ENCODE measurements at regions not wholly inside any gene's neighbourhood (a gene's known extent, or its start where the extent isn't known, plus 50 kb on each side); places are given as distances from the start of the nearest gene placed in this dataset.

GRCh38 chr6:168197636-168198301 is 118.8 kb upstream of the FRMD1 start:
- H3K4me1 Mint-ChIP-seq, result peaks cover 18% of the 10 kb centered on the region; the same call in 1 of the 2 replicates
- H3K36me3 Mint-ChIP-seq, result no peaks in the 10 kb centered on the region
- H3K27ac Mint-ChIP-seq, result no peak overlapping the region
- no peak for DNase-seq (ENCODE audit: low spot score)
- POLR2A ChIA-PET, result no interaction called here
- H3K4me3 Mint-ChIP-seq, result no peak overlapping the region
- CTCF ChIA-PET, result interaction anchor here (0.8 to 1.5 kb wide), 2 partner anchors 18 to 158 kb away, joined by 3 to 4 read pairs; no protein-coding TSS in a partner anchor
- TF ChIP-seq ATF6 (CRISPR knock-in tag; IDR thresholded peaks at IDR 0.05) (no peak), JUN (CRISPR knock-in tag; IDR thresholded peaks at IDR 0.05) (no peak), AR (CRISPR knock-in tag; IDR thresholded peaks at IDR 0.05) (no peak), ZMAT4 (CRISPR knock-in tag; IDR thresholded peaks at IDR 0.05) (no peak), E2F5 (CRISPR knock-in tag; IDR thresholded peaks at IDR 0.05) (no peak), RORB (CRISPR knock-in tag; IDR thresholded peaks at IDR 0.05) (no peak), TCF7 (CRISPR knock-in tag; IDR thresholded peaks at IDR 0.05; ENCODE audit: low read depth) (no peak), ESRRA (CRISPR knock-in tag; IDR thresholded peaks at IDR 0.05; ENCODE audit: borderline replicate concordance) (no peak)
- no peaks in the 10 kb centered on the region for H3K27me3 Mint-ChIP-seq (ENCODE audit: low read depth)
- ATAC-seq, result no peak
- no peaks in the 10 kb centered on the region for H3K9me3 Mint-ChIP-seq

GRCh38 chr6:168196881-168197635 is 118.0 kb upstream of the FRMD1 start:
- H3K4me3 Mint-ChIP-seq, result no peak overlapping the region
- H3K9me3 Mint-ChIP-seq, result no peaks in the 10 kb centered on the region
- peaks cover 24% of the 10 kb centered on the region for H3K4me1 Mint-ChIP-seq
- POLR2A ChIA-PET, result no interaction called here
- no peak overlapping the region for H3K27ac Mint-ChIP-seq
- ATAC-seq (no peak), DNase-seq (ENCODE audit: low spot score) (no peak)
- CTCF ChIA-PET, result interaction anchor here (0.8 kb wide), 2 partner anchors 19 to 64 kb away, joined by 3 read pairs; no protein-coding TSS in a partner anchor
- no peaks in the 10 kb centered on the region for H3K36me3 Mint-ChIP-seq
- H3K27me3 Mint-ChIP-seq (ENCODE audit: low read depth), result no peaks in the 10 kb centered on the region
- TF ChIP-seq JAZF1 (CRISPR knock-in tag; IDR thresholded peaks at IDR 0.05), result no peak
- TF ChIP-seq ATF2 (CRISPR knock-in tag; IDR thresholded peaks at IDR 0.05; ENCODE audit: borderline replicate concordance, low read depth), result no peak
- TF ChIP-seq CTCF (IDR thresholded peaks at IDR 0.05), result no peak
- TF ChIP-seq ZBTB43 (CRISPR knock-in tag; IDR thresholded peaks at IDR 0.05), result no peak
- no peak for TF ChIP-seq KAT7 (CRISPR knock-in tag; IDR thresholded peaks at IDR 0.05; ENCODE audit: borderline replicate concordance)
- no peak for TF ChIP-seq ARID4B (CRISPR knock-in tag; IDR thresholded peaks at IDR 0.05; ENCODE audit: borderline replicate concordance)
- TF ChIP-seq MXD4 (CRISPR knock-in tag; IDR thresholded peaks at IDR 0.05; ENCODE audit: borderline replicate concordance), result no peak
- no peak for TF ChIP-seq USF2 (CRISPR knock-in tag; IDR thresholded peaks at IDR 0.05)
